Sigmoid colon (tissue), 3 donors: ENCODE measurements at regions not wholly inside any gene's neighbourhood (a gene's known extent, or its start where the extent isn't known, plus 50 kb on each side); places are given as distances from the start of the nearest gene placed in this dataset.

Experiments used
- POLR2A ChIP-seq, 2 donors: fragments of 450-650 bp; IDR thresholded peaks; one replicate each; pipeline ENCODE4 v1.6.1; 2016; ENCODE audit warnings: antibody characterized with exemption in 2 of 2, mild to moderate bottlenecking in 2 of 2, moderate library complexity in 2 of 2
- TF ChIP-seq, protein P1 (sequence below), 4 experiments: fragments of 450-650 bp in 3 of 4; fragments of 200-600 bp in 1 of 4; IDR thresholded peaks; one replicate each; pipeline ENCODE4 v1.5.1; 2016 to 2019; ENCODE audit warnings: antibody characterized with exemption in 4 of 4, mild to moderate bottlenecking in 3 of 4, moderate library complexity in 2 of 4

GRCh38 chr6:84524636-84525035 is 239.8 kb downstream of the TBX18 start:
- TF ChIP-seq POLR2A (IDR thresholded peaks at IDR 0.05), result no peak
- TF ChIP-seq, protein P1, sequence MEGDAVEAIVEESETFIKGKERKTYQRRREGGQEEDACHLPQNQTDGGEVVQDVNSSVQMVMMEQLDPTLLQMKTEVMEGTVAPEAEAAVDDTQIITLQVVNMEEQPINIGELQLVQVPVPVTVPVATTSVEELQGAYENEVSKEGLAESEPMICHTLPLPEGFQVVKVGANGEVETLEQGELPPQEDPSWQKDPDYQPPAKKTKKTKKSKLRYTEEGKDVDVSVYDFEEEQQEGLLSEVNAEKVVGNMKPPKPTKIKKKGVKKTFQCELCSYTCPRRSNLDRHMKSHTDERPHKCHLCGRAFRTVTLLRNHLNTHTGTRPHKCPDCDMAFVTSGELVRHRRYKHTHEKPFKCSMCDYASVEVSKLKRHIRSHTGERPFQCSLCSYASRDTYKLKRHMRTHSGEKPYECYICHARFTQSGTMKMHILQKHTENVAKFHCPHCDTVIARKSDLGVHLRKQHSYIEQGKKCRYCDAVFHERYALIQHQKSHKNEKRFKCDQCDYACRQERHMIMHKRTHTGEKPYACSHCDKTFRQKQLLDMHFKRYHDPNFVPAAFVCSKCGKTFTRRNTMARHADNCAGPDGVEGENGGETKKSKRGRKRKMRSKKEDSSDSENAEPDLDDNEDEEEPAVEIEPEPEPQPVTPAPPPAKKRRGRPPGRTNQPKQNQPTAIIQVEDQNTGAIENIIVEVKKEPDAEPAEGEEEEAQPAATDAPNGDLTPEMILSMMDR (IDR thresholded peaks at IDR 0.05), result no peak
